SK-N-DZ (cell line): ENCODE measurements at regions not wholly inside any gene's neighbourhood (a gene's known extent, or its start where the extent isn't known, plus 50 kb on each side); places are given as distances from the start of the nearest gene placed in this dataset.
"Not testable (repeated sequence)": the region's sequence is repeated elsewhere in the genome, so short reads cannot be mapped to it uniquely, and the experiment has no call there.

ENCODE experiments used
- DNase-seq: peaks from one replicate; pipeline ENCODE4 v3.0.0-alpha.2; 2015; ENCODE audit warnings: low spot score

GRCh38 chr16:59634004-59634579 lies 900.0 kb upstream of the GOT2 start:
- no peak for DNase-seq

- no peak for DNase-seq
These were observed 898.2 kb upstream of the GOT2 start for GRCh38 chr16:59632276-59632855.

DNA sequence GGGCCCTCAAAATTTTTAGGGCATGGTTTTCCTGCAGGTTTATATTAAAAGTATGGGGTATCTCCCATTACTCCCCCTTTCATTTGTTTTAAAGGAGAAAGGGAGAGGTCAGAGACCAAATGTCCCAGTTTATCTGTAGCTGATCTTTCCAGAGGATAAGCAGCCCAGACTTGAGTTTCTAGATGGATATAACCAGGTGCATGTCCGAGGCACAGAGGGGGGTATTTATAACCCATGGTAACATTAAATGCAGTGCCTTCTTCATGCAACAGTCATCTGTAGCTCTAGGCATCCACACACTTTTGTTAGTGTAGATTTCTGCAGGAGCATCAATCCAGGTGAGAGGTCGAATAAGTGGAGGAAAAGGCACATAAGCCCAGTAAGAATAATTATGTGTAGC lies 890.3 kb upstream of the GOT2 start:
- DNase-seq, result not testable (repeated sequence)

GRCh38 chr16:59614466-59615240 lies 880.5 kb upstream of the GOT2 start:
- DNase-seq, result no peak

DNA sequence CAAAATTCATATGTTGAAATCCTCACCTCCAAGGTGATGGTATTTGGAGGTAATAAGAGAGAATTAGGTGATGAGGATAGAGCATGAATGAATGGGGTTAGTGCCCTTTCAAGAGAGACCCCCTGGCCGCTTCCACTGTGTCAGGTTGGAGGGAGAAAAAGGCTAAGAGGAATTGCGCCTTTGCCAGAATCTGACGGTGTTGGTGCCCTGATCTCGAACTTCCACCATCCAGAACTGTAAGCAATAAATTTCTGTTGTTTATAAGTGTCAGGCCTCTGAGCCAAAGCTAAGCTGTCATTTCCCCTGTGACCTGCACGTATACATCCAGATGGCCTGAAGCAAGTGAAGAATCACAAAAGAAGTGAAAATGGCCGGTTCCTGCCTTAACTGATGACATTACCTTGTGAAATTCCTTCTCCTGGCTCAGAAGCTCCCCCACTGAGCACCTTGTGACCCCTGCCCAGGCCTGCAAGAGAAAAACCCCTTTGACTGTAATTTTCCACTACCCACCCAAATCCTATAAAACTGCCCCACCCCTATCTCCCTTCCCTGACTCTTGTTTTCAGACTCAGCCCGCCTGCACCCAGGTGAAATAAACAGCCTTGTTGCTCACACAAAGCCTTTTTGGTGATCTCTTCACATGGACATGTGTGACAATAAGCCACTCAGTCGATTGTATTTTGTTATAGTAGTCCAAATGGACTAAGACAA lies 878.9 kb upstream of the GOT2 start:
- not testable (repeated sequence) for DNase-seq

DNA sequence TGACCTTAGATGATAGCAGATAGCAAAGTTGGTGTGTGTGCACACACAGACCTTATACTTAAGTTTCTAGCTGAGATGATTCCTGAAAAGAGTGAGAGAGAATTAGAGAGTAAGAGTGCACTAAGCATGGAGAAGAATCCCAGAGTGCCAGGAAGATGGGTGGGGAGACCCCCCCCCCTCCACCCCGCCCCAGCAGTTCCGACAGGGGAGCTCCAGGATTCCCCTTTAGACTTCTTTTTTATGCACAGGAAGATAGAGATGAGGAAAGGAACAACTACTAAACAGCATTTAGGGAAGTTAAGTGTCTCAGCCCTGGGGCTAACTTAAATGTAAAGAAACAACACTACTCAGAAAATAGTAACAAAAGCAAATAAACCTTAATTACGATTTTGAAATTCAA lies 878.0 kb upstream of the GOT2 start:
- DNase-seq, result no peak

- no peak for DNase-seq
These were observed 877.4 kb upstream of the GOT2 start for GRCh38 chr16:59611556-59611955.

GRCh38 chr16:59605706-59606105 lies 871.6 kb upstream of the GOT2 start:
- no peak for DNase-seq

DNA sequence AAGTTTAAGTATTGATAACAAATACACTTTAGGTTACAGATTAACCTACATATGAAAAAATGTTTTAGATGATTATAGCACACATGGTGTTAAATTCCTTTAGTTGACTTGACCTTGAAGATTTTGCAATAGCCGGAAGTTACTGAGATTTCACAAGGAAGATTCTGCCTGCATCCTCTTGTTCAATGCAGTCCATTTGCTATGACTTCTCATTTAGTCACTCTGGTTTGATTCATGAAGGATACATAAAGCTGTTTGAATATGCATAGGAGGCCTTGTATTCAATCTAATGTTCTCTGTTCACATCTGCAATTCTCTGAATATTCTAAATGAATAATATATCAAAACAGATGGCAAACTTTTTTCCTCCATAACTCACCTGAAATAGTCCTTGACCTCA lies 870.2 kb upstream of the GOT2 start:
- DNase-seq, result no peak

GRCh38 chr16:59601452-59601851 lies 867.3 kb upstream of the GOT2 start:
- DNase-seq, result no peak

DNA sequence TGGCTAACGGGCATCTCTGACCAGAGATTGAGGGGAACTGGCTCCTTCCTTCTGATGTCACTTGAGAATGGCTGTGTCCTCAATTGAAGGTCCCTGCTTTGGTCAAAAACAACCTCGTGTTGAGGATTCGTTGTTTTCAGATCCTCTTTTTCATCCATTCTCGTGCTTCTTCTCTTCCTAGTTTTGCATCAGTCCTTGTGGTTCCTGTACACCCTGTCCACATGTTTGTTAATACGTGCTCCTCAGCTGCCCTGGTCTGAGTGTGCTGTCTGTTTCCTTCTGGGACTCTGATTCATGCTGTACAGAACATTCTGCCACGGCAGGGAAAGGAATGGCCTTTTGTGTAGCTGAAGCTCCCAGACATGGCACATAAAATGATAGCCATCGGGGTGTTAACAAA lies 863.2 kb upstream of the GOT2 start:
- DNase-seq, result no peak

GRCh38 chr16:59596693-59597092 lies 862.6 kb upstream of the GOT2 start:
- no peak for DNase-seq

DNA sequence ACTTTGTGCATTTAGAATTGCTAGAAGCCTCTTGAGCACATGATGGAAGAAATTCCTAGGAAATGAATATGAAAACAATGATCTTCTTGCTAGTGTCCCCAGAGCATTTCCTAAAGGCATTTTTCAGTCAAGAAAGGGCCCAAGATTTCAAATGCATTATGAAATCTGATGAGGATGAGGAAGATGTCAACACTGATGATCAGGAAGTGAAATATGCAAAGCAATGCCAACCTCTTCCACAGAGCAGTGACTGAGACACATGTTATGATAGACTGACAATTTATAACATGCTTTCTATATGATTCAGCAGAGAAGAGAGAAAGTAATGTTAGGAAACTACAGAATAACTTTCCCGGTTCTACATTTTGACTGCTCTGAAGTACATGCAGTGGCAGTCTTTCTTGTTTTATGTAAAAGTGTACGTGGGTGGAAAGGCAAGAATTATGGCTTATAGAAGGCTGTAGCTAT lies 859.1 kb upstream of the GOT2 start:
- DNase-seq, result no peak

DNA sequence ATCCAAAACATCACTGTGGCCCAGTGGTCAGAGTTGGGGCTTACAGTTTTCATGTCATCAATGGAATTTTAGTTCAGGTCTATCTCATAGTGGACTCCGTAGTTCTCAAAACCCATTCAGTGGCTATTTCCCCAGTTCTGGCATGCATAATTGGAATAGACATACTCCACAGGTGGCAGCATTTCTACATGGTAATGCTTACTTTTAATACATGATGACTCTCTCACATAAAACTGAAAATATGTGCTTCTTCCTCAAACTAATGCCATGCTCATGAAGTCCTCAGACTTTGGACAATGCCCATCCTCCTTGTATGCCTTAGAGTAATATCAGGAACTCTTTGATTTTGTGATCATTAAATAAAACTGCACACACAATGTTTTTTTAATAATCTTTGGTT lies 857.4 kb upstream of the GOT2 start:
- no peak for DNase-seq

DNA sequence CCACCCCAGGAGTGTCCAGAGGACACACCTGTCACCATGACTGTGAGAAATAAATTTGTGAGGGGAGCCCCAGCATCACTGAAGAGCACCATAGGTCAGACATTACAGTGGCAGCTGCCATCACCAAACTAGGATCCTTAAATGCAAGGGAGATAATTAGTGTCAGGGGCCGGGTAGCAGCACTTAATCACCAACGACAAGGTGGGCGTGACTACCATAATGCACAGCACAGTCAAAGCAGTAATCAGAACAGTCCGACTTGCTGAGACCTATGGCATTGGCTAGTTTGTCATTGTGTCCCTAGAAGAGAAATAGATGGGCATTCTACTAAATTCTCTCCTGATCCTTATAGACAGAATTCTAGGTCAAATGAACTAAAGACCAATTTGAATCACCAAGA lies 856.7 kb upstream of the GOT2 start:
- no peak for DNase-seq

DNA sequence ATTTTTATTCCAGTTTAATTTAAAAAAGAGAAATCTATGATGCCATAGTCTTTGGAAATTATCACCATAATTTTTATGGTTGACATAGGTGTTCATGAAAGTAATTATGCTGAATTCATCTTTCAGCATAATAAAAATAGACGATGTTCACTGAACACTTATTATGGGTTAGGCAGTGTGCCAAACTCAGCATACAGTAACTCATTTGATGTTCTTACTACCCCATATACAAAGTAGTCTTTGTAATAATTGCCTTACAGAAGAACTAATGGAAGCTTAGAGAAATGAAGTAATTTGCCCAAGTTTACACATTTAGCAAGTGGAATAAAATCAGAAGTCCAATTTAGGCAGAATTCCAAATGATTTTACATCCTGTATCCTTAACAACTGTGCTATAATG lies 852.2 kb upstream of the GOT2 start:
- DNase-seq, result no peak

DNA sequence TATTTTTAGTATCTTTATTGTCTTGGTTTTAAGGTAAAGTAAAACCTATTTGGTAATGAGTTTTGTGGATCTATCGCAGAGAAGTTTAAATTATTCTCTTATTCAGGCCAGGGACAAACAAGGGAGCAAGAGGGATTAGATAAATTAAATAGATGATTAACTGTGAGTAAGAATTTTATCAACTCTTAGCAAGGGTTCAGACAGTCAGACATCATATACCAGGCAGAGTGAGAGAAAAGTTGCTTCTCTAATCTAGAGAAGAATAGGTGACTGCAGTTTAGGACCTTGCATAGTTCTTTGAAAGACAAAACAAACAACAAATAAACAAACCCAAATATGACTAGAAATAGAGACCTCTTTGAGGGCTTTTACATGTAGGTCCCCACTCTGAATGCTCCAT lies 840.2 kb upstream of the GOT2 start:
- DNase-seq, result no peak

- no peak for DNase-seq
These were observed 839.6 kb upstream of the GOT2 start for GRCh38 chr16:59573528-59574271.

DNA sequence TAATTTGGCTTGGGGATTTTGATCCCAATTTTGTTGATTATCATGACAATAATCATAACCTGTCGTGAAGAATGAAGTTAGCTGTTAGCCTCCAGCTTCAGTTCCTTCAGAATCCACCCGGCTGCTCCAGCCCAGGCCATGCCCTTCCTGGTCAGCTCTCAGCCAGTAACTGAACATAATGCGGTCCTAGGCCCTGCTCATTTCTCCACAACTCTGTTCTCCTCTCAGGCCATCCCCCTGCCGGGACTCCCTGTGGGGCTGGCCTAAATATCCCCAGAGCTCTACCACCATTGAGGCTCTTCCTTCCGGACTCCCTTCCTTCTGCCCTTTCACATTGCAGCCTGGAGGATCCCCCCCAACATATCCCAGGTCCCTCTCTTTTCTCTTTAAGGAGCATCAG lies 833.4 kb upstream of the GOT2 start:
- DNase-seq, result no peak

- no peak for DNase-seq
These were observed 832.3 kb upstream of the GOT2 start for GRCh38 chr16:59566446-59566845.

- no peak for DNase-seq
These were observed 824.6 kb upstream of the GOT2 start for GRCh38 chr16:59558679-59559078.

DNA sequence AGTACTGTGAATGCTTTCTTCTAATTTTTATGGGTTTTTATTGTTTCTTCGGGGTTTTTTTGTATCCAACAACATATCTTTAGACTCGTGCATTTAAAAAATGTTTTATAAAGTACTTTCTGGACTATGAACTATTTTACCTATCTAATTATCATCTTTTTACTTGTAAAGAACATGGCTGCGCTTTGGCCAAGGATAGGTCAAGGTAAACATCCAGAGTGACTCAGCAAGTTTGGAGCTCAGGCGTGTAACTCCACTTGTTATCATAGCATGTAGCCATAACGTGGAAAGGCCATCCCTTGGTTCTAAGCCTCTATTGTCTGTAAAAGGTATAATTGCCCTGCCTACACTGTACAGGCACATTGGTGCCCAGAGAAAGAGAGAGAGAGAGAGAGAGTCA lies 818.0 kb upstream of the GOT2 start:
- no peak for DNase-seq
